ENCODE measurements at regions not wholly inside any gene's neighbourhood (a gene's known extent, or its start where the extent isn't known, plus 50 kb on each side); places are given as distances from the start of the nearest gene placed in this dataset.
"Not testable (repeated sequence)": the region's sequence is repeated elsewhere in the genome, so short reads cannot be mapped to it uniquely, and the experiment has no call there.

GRCh38 chr20:30630761-30631160, 626.7 kb upstream of the DEFB115 start:
- Mint-ChIP-seq H3K4me3 (no peak overlapping the region), H3K27me3 (ENCODE audit: insufficient read depth) (no peaks in the 10 kb centered on the region; the same call in 1 of the 2 replicates), H3K4me1 (ENCODE audit: low read depth) (no peaks in the 10 kb centered on the region), H3K27ac (no peak overlapping the region), H3K36me3 (ENCODE audit: low read depth) (peaks cover 6% of the 10 kb centered on the region; the same call in 1 of the 2 replicates), H3K9me3 (peaks cover 64% of the 10 kb centered on the region)
- DNase-seq, result no peak
- TF ChIP-seq CTCF (IDR thresholded peaks at IDR 0.05), result no peak

- not testable (repeated sequence) for H3K27ac Mint-ChIP-seq; H3K36me3 Mint-ChIP-seq (ENCODE audit: low read depth); DNase-seq; H3K4me1 Mint-ChIP-seq (ENCODE audit: low read depth); H3K27me3 Mint-ChIP-seq (ENCODE audit: insufficient read depth); H3K4me3 Mint-ChIP-seq
- H3K9me3 Mint-ChIP-seq, result peaks cover 69% of the 10 kb centered on the region
Measured at GRCh38 chr20:30631261-30631789, 626.1 kb upstream of the DEFB115 start.

GRCh38 chr20:30632773-30633172, 624.7 kb upstream of the DEFB115 start:
- H3K4me1 Mint-ChIP-seq (ENCODE audit: low read depth); H3K27ac Mint-ChIP-seq; DNase-seq; H3K27me3 Mint-ChIP-seq (ENCODE audit: insufficient read depth); H3K4me3 Mint-ChIP-seq: not testable (repeated sequence)
- peaks cover 10% of the 10 kb centered on the region; the same call in 1 of the 2 replicates for H3K36me3 Mint-ChIP-seq (ENCODE audit: low read depth)
- H3K9me3 Mint-ChIP-seq, result peaks cover 65% of the 10 kb centered on the region

GRCh38 chr20:30641522-30641921, 615.9 kb upstream of the DEFB115 start:
- H3K36me3 Mint-ChIP-seq (ENCODE audit: low read depth); H3K4me1 Mint-ChIP-seq (ENCODE audit: low read depth); DNase-seq; H3K4me3 Mint-ChIP-seq; H3K27ac Mint-ChIP-seq; H3K27me3 Mint-ChIP-seq (ENCODE audit: insufficient read depth): not testable (repeated sequence)
- peaks cover 15% of the 10 kb centered on the region for H3K9me3 Mint-ChIP-seq

- H3K4me1 Mint-ChIP-seq (ENCODE audit: low read depth); H3K27me3 Mint-ChIP-seq (ENCODE audit: insufficient read depth); H3K9me3 Mint-ChIP-seq; H3K27ac Mint-ChIP-seq; H3K4me3 Mint-ChIP-seq; H3K36me3 Mint-ChIP-seq (ENCODE audit: low read depth); DNase-seq: not testable (repeated sequence)
Measured at GRCh38 chr20:30660982-30661381, 596.5 kb upstream of the DEFB115 start.

- not testable (repeated sequence) for H3K27ac Mint-ChIP-seq; H3K36me3 Mint-ChIP-seq (ENCODE audit: low read depth); H3K4me1 Mint-ChIP-seq (ENCODE audit: low read depth); DNase-seq; H3K27me3 Mint-ChIP-seq (ENCODE audit: insufficient read depth); H3K4me3 Mint-ChIP-seq; H3K9me3 Mint-ChIP-seq
Measured at GRCh38 chr20:30668418-30668817, 589.0 kb upstream of the DEFB115 start.

- not testable (repeated sequence) for H3K4me1 Mint-ChIP-seq (ENCODE audit: low read depth); H3K9me3 Mint-ChIP-seq; H3K4me3 Mint-ChIP-seq; H3K27me3 Mint-ChIP-seq (ENCODE audit: insufficient read depth); H3K36me3 Mint-ChIP-seq (ENCODE audit: low read depth); H3K27ac Mint-ChIP-seq; DNase-seq
Measured at GRCh38 chr20:30669330-30670029, 588.0 kb upstream of the DEFB115 start.

- peaks cover 12% of the 10 kb centered on the region for H3K9me3 Mint-ChIP-seq
- not testable (repeated sequence) for H3K27ac Mint-ChIP-seq; H3K4me1 Mint-ChIP-seq (ENCODE audit: low read depth); H3K27me3 Mint-ChIP-seq (ENCODE audit: insufficient read depth); DNase-seq; H3K36me3 Mint-ChIP-seq (ENCODE audit: low read depth); H3K4me3 Mint-ChIP-seq
Measured at GRCh38 chr20:30671120-30671519, 586.3 kb upstream of the DEFB115 start.

- not testable (repeated sequence) for H3K27ac Mint-ChIP-seq; H3K27me3 Mint-ChIP-seq (ENCODE audit: insufficient read depth); H3K4me3 Mint-ChIP-seq; H3K36me3 Mint-ChIP-seq (ENCODE audit: low read depth); H3K4me1 Mint-ChIP-seq (ENCODE audit: low read depth); DNase-seq
- H3K9me3 Mint-ChIP-seq, result peaks cover 14% of the 10 kb centered on the region
Measured at GRCh38 chr20:30675988-30676564, 581.4 kb upstream of the DEFB115 start.

GRCh38 chr20:30682236-30682635, 575.2 kb upstream of the DEFB115 start:
- not testable (repeated sequence) for H3K27ac Mint-ChIP-seq; H3K27me3 Mint-ChIP-seq (ENCODE audit: insufficient read depth); H3K36me3 Mint-ChIP-seq (ENCODE audit: low read depth); H3K4me1 Mint-ChIP-seq (ENCODE audit: low read depth); H3K4me3 Mint-ChIP-seq; DNase-seq; H3K9me3 Mint-ChIP-seq

GRCh38 chr20:30712861-30713260, 544.6 kb upstream of the DEFB115 start:
- not testable (repeated sequence) for H3K27me3 Mint-ChIP-seq (ENCODE audit: insufficient read depth); H3K36me3 Mint-ChIP-seq (ENCODE audit: low read depth); H3K27ac Mint-ChIP-seq; H3K4me3 Mint-ChIP-seq; H3K4me1 Mint-ChIP-seq (ENCODE audit: low read depth); H3K9me3 Mint-ChIP-seq; DNase-seq

GRCh38 chr20:30719415-30720199, 537.9 kb upstream of the DEFB115 start:
- not testable (repeated sequence) for DNase-seq; H3K4me1 Mint-ChIP-seq (ENCODE audit: low read depth); H3K27me3 Mint-ChIP-seq (ENCODE audit: insufficient read depth); H3K4me3 Mint-ChIP-seq; H3K36me3 Mint-ChIP-seq (ENCODE audit: low read depth); H3K9me3 Mint-ChIP-seq; H3K27ac Mint-ChIP-seq

- not testable (repeated sequence) for H3K4me1 Mint-ChIP-seq (ENCODE audit: low read depth)
Measured at GRCh38 chr20:30723511-30723910, 534.0 kb upstream of the DEFB115 start.

More at GRCh38 chr20:30723511-30723910, 534.0 kb upstream of the DEFB115 start:
- peaks cover 13% of the 10 kb centered on the region for H3K9me3 Mint-ChIP-seq
- H3K27ac Mint-ChIP-seq; H3K4me3 Mint-ChIP-seq; DNase-seq; H3K36me3 Mint-ChIP-seq (ENCODE audit: low read depth); H3K27me3 Mint-ChIP-seq (ENCODE audit: insufficient read depth): not testable (repeated sequence)

Data from HFFc6 (cell line).